ENCODE measurements at regions not wholly inside any gene's neighbourhood (a gene's known extent, or its start where the extent isn't known, plus 50 kb on each side); places are given as distances from the start of the nearest gene placed in this dataset.

DNA sequence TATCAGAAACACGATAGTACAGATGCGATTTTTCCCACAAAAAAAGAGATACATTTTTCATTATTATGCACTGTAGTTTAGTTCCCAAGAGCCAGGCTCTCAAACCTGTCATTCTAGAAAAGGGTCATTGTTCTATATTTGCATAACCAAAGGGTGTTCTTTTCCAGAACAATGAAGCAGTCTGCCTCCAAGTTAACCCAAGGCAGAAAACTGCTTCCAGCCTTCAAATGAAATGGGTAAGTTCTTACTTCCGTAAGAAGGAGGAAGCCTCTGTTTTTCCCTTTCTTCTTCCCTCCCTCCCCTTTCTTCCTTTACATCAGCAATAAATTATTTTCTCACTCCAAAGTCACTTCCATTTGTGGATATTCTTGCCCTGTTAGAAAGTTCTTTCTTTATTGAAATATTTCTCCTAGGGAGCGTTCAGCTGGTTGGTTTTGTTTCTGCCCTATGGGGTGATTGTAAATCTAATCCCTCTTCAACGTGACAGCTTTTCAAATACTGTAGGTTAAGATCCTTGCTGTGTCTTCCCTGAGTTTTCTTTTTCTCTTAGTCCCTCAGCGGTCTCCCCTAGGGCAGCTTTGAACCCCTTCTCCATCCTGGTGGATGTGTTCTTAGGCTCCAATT, 77.3 kb upstream of the PTGFRN start:
- Histone ChIP-seq H4K20me1 (ENCODE audit: insufficient read depth) (no peaks in the 10 kb centered on the region), H3K9ac (ENCODE audit: low read length) (no peak overlapping the region), H3K4me3 (ENCODE audit: low read length) (peak overlapping the region; percentile 15), H2AFZ (ENCODE audit: low read depth, low read length) (no peak overlapping the region), H3K9me3 (ENCODE audit: low read length) (no peaks in the 10 kb centered on the region), H3K9me2 (ENCODE audit: insufficient read depth, low read length) (no peaks in the 10 kb centered on the region), H3K27me3 (ENCODE audit: insufficient read depth, low read depth, low read length) (no peaks in the 10 kb centered on the region), H3K27ac (ENCODE audit: low read length) (peak overlapping the region; percentile 12), H3F3A (ENCODE audit: insufficient read depth, low read length, poor library complexity, severe bottlenecking) (no peaks in the 10 kb centered on the region), H3K4me2 (ENCODE audit: low read length) (peak overlapping the region; percentile 8), H3K36me3 (ENCODE audit: insufficient read depth, low read length) (no peaks in the 10 kb centered on the region), H3K79me2 (replicated peaks; ENCODE audit: insufficient read depth, low read length) (no peaks in the 10 kb centered on the region)
- no peak for TF ChIP-seq RAD21 (conservative IDR thresholded peaks at IDR 0.05)
- TF ChIP-seq SMC3 (conservative IDR thresholded peaks at IDR 0.05; ENCODE audit: poor library complexity) = no peak
- TF ChIP-seq EP300 (conservative IDR thresholded peaks at IDR 0.05; ENCODE audit: poor library complexity, severe bottlenecking) = no peak
- TF ChIP-seq, protein P1, sequence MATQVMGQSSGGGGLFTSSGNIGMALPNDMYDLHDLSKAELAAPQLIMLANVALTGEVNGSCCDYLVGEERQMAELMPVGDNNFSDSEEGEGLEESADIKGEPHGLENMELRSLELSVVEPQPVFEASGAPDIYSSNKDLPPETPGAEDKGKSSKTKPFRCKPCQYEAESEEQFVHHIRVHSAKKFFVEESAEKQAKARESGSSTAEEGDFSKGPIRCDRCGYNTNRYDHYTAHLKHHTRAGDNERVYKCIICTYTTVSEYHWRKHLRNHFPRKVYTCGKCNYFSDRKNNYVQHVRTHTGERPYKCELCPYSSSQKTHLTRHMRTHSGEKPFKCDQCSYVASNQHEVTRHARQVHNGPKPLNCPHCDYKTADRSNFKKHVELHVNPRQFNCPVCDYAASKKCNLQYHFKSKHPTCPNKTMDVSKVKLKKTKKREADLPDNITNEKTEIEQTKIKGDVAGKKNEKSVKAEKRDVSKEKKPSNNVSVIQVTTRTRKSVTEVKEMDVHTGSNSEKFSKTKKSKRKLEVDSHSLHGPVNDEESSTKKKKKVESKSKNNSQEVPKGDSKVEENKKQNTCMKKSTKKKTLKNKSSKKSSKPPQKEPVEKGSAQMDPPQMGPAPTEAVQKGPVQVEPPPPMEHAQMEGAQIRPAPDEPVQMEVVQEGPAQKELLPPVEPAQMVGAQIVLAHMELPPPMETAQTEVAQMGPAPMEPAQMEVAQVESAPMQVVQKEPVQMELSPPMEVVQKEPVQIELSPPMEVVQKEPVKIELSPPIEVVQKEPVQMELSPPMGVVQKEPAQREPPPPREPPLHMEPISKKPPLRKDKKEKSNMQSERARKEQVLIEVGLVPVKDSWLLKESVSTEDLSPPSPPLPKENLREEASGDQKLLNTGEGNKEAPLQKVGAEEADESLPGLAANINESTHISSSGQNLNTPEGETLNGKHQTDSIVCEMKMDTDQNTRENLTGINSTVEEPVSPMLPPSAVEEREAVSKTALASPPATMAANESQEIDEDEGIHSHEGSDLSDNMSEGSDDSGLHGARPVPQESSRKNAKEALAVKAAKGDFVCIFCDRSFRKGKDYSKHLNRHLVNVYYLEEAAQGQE (IDR thresholded peaks at IDR 0.05; ENCODE audit: borderline replicate concordance) = no peak
- no peak for TF ChIP-seq POLR2AphosphoS5 (IDR thresholded peaks at IDR 0.05)
- TF ChIP-seq, protein P2, sequence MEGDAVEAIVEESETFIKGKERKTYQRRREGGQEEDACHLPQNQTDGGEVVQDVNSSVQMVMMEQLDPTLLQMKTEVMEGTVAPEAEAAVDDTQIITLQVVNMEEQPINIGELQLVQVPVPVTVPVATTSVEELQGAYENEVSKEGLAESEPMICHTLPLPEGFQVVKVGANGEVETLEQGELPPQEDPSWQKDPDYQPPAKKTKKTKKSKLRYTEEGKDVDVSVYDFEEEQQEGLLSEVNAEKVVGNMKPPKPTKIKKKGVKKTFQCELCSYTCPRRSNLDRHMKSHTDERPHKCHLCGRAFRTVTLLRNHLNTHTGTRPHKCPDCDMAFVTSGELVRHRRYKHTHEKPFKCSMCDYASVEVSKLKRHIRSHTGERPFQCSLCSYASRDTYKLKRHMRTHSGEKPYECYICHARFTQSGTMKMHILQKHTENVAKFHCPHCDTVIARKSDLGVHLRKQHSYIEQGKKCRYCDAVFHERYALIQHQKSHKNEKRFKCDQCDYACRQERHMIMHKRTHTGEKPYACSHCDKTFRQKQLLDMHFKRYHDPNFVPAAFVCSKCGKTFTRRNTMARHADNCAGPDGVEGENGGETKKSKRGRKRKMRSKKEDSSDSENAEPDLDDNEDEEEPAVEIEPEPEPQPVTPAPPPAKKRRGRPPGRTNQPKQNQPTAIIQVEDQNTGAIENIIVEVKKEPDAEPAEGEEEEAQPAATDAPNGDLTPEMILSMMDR (IDR thresholded peaks at IDR 0.05; ENCODE audit: poor library complexity, severe bottlenecking) = no peak
- TF ChIP-seq EZH2 (IDR thresholded peaks at IDR 0.05; ENCODE audit: borderline replicate concordance, insufficient read depth, low read length, poor library complexity, severe bottlenecking) = no peak

DNA sequence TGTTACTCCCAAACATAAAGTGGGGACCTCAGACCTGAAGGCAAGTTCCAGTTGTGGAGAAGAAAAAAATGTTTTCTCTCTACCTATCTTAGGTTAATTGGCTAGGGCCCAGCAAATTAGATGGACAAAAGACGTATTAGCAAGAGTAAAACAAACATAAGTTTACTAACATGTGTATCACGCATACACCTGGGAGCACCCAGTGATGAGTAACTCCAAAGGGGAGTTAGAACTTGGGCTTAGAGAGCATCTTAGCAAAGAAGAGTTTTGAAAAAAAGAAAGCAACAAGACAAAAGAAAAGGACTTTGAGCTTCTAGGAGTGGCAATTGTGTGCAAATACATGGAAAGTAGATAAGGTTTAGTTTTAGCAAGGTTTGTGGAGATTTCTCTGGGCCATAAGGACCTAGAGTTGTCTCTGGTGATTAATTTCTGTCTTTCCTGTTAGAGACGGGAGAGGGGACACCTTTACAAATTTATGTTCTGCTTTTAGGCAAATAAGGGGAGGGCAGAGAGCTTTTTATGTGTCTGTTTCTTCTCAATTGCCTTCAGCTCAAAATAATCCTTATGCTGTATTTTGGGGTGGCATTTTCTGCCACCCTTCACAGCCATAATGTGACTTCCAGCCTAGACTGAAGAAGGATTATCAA, 76.7 kb upstream of the PTGFRN start:
- H3K9ac ChIP-seq (ENCODE audit: low read length) = no peak overlapping the region
- no peaks in the 10 kb centered on the region for H3K36me3 ChIP-seq (ENCODE audit: insufficient read depth, low read length)
- no peak overlapping the region for H2AFZ ChIP-seq (ENCODE audit: low read depth, low read length)
- no peaks in the 10 kb centered on the region for H3K27me3 ChIP-seq (ENCODE audit: insufficient read depth, low read depth, low read length)
- no peak overlapping the region for H3K4me2 ChIP-seq (ENCODE audit: low read length)
- no peaks in the 10 kb centered on the region for H3K9me3 ChIP-seq (ENCODE audit: low read length)
- no peaks in the 10 kb centered on the region for H3K9me2 ChIP-seq (ENCODE audit: insufficient read depth, low read length)
- H3K79me2 ChIP-seq (replicated peaks; ENCODE audit: insufficient read depth, low read length) = no peaks in the 10 kb centered on the region
- peak overlapping the region; percentile 12 for H3K27ac ChIP-seq (ENCODE audit: low read length)
- no peak overlapping the region for H3K4me3 ChIP-seq (ENCODE audit: low read length)
- H4K20me1 ChIP-seq (ENCODE audit: insufficient read depth) = no peaks in the 10 kb centered on the region
- H3F3A ChIP-seq (ENCODE audit: insufficient read depth, low read length, poor library complexity, severe bottlenecking) = no peaks in the 10 kb centered on the region
- TF ChIP-seq EZH2 (IDR thresholded peaks at IDR 0.05; ENCODE audit: borderline replicate concordance, insufficient read depth, low read length, poor library complexity, severe bottlenecking) (no peak), POLR2AphosphoS5 (IDR thresholded peaks at IDR 0.05) (no peak), EP300 (conservative IDR thresholded peaks at IDR 0.05; ENCODE audit: poor library complexity, severe bottlenecking) (no peak), MXI1 (conservative IDR thresholded peaks at IDR 0.05; ENCODE audit: poor library complexity, severe bottlenecking) (no peak), RAD21 (conservative IDR thresholded peaks at IDR 0.05) (no peak), TAF1 (IDR thresholded peaks at IDR 0.05; ENCODE audit: low read depth) (no peak), SMC3 (conservative IDR thresholded peaks at IDR 0.05; ENCODE audit: poor library complexity) (no peak)
- TF ChIP-seq, protein P1 (IDR thresholded peaks at IDR 0.05; ENCODE audit: borderline replicate concordance) = no peak
- TF ChIP-seq, protein P2 (IDR thresholded peaks at IDR 0.05; ENCODE audit: poor library complexity, severe bottlenecking) = no peak

Data from neural cell (in vitro differentiated cells).